ENCODE measurements at regions not wholly inside any gene's neighbourhood (a gene's known extent, or its start where the extent isn't known, plus 50 kb on each side); places are given as distances from the start of the nearest gene placed in this dataset.

- intact Hi-C loops (cut with DNase I), result no loop called here
- no peak for DNase-seq
These were observed 80.2 kb upstream of the SORBS2 start for GRCh38 chr4:185892165-185892564.

GRCh38 chr4:185893500-185893899 lies 81.5 kb upstream of the SORBS2 start:
- no peak for DNase-seq
- intact Hi-C loops (cut with DNase I), result no loop called here

- intact Hi-C loops (cut with DNase I), result no loop called here
- DNase-seq, result no peak
These were observed 82.5 kb upstream of the SORBS2 start for GRCh38 chr4:185894481-185894880.

- intact Hi-C loops (cut with DNase I), result no loop called here
- DNase-seq, result peak in 1 of 10 donors; percentile 78
These were observed 83.4 kb upstream of the SORBS2 start for GRCh38 chr4:185895351-185895750.

GRCh38 chr4:185895866-185896265 lies 83.9 kb upstream of the SORBS2 start:
- no peak for DNase-seq
- intact Hi-C loops (cut with DNase I), result no loop called here

DNA sequence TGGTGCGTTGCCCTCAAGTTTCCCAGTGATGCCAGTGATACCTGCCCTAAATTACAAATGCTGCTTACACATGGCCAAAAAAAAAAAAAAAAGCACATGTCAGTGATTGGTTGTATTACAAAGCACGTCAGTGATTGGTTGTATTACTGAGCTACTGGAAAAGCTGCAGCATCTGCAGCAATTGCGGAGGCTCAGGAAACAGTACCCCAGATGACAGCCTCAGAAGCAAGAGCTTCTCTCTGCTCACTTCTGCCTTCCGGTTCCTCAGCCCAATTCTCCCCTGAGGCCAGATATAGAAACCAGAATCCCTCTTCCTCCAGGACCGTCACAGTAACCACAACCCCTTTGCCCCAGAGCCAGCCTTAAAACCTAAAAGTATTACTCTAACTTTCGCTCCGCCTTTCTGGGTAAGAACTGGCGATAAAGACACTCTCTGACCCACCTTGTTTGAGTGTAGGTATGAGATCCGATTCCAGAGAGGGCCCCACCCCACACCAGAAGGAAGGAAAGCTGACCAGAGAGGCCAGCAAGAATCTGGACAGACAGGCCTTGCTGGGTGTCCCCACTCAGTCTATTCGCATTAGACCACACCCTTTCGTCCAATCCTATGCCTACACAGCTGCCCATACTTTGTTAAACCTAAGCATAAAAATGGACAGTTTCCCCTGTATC lies 85.0 kb upstream of the SORBS2 start:
- DNase-seq, result no peak
- intact Hi-C loops (cut with DNase I), result no loop called here

GRCh38 chr4:185898413-185898812 lies 86.4 kb upstream of the SORBS2 start:
- intact Hi-C loops (cut with DNase I), result no loop called here
- DNase-seq, result no peak

GRCh38 chr4:185899833-185900232 lies 87.8 kb upstream of the SORBS2 start:
- intact Hi-C loops (cut with DNase I), result no loop called here
- no peak for DNase-seq

GRCh38 chr4:185902654-185903053 lies 90.7 kb upstream of the SORBS2 start:
- intact Hi-C loops (cut with DNase I), result no loop called here
- no peak for DNase-seq

DNA sequence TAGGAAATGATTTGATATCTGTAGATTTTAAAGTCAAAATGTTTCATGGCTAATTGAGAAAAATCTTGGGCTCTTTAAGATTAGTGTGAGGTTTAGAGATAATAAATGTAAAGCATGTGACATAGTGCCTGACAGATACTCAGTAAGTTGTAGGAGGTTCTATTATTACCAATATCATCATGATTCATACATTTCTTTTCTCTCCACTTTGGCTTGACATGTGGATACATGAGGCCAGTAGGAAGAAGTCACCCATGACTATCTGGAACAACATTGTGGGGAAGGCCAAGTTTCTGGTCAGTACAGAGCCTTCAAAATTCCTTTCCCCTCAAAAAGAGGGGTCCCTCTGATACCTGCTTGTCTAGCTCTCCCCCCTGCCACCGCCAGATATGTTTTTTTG lies 91.2 kb upstream of the SORBS2 start:
- no peak for DNase-seq
- intact Hi-C loops (cut with DNase I), result no loop called here

- no peak for DNase-seq
- intact Hi-C loops (cut with DNase I), result no loop called here
These were observed 92.4 kb upstream of the SORBS2 start for GRCh38 chr4:185904381-185904780.

GRCh38 chr4:185909972-185910371 lies 98.0 kb upstream of the SORBS2 start:
- intact Hi-C loops (cut with DNase I), result no loop called here
- DNase-seq, result no peak

- no peak for DNase-seq
- intact Hi-C loops (cut with DNase I), result no loop called here
These were observed 99.6 kb upstream of the SORBS2 start for GRCh38 chr4:185911556-185912064.

DNA sequence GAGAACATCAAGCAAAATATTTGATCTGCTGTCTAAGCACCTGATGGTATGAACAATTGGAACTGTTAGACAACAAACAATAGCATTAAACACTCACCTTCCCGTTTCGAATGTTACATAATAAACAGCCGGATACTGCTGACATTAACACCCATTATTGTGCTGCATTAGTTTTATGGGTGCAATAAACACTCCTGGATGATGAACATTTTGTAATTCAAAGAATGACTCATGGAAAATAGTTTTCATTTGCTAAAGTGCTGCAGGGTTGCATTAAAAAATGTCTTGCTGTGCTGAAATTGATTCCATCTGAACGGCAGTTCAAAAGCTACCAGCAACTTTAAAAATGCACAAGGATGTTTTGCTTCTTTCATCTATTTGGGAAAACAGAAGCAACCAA lies 100.8 kb upstream of the SORBS2 start:
- DNase-seq, result no peak
- intact Hi-C loops (cut with DNase I), result no loop called here

DNA sequence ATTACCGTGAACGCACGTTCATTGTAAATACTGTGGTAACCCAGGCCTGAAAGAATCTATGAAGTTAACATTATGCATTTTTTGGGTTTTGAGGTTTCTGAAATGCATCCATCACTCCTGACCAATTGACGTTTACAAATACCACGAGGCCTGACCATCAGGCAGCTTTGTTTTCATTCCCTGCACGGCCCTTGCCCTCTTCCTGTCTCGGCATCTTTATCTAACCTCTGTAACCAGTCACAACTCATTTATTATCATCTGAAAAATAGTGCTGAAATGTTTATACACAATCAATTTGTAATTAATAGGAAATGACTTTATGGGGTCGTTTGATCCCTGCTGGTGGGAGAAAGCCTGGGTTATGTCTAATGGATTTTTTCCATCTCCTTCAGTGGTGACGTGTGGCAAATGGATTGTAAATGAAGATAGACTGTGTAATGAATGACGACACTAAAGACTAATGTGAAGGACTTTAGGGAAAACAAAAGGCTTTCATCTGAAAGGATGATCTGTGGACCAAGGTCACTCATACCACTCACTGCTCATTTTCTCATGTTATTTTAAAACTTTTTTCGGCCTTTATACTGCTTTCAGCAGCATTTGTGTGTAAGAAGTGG lies 102.7 kb upstream of the SORBS2 start:
- DNase-seq, result no peak
- intact Hi-C loops (cut with DNase I), result no loop called here

GRCh38 chr4:185915271-185915670 lies 103.3 kb upstream of the SORBS2 start:
- intact Hi-C loops (cut with DNase I), result no loop called here
- no peak for DNase-seq

DNA sequence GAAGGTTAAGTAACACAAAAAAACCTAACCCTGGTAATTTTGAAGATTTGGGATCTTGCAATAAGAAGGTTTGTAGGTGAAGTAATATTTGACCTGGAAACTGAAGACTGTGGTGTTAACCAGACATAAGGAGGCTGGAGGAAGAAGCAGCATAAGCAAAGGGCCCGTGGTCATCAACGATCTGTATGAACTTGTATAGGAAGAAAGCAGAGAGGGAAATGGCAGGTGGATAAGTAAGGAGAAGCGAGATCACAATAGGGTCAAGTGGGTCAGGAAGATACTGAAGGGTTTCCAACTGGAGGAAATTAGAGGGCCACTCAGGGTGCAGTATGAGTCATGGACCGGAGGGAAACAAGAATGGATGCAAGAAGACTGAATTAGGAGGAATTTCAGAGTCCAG lies 103.8 kb upstream of the SORBS2 start:
- DNase-seq, result no peak
- intact Hi-C loops (cut with DNase I), result no loop called here

DNA sequence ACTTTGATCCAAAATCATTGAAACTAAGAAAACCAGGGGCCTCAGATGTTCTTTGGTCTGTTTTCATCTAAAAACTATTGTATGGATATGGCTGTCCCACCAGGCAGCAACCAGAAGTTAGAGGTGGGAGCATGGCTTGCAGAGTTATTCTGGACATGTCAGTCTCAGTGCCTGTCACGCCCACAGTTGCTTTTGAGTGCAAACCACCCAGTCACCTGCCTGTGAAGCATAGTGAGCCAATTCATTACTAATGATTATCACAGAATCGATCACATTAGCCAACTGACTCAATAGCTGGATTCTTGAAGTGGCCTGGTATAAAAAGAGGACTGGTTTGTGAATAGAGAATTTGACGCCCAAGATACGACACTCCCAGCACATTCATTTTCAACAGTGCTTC lies 104.2 kb upstream of the SORBS2 start:
- no peak for DNase-seq
- intact Hi-C loops (cut with DNase I), result no loop called here

DNA sequence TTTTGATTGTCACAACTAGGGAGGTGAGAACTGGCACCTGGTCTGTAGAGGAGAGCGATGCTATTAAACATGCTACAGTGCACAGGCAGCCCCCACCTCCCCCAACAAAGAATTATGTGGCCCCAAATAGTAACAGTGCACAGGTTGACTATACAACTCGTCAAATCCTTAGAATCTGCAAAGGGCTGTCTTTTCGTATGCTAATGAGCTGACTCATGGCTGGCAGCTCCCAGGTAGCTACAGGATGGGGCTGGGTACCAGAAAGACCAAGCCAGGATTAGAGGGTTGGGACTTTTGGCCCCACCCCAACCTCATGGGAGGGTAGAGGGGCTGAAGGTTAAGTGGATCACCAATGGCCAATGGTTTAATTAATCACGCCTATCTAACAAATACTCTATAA lies 104.7 kb upstream of the SORBS2 start:
- intact Hi-C loops (cut with DNase I), result no loop called here
- no peak for DNase-seq

- intact Hi-C loops (cut with DNase I), result no loop called here
- DNase-seq, result peak in 3 of 10 donors; percentile 28 to 85 (median 77)
These were observed 107.1 kb upstream of the SORBS2 start for GRCh38 chr4:185919107-185919506.

DNA sequence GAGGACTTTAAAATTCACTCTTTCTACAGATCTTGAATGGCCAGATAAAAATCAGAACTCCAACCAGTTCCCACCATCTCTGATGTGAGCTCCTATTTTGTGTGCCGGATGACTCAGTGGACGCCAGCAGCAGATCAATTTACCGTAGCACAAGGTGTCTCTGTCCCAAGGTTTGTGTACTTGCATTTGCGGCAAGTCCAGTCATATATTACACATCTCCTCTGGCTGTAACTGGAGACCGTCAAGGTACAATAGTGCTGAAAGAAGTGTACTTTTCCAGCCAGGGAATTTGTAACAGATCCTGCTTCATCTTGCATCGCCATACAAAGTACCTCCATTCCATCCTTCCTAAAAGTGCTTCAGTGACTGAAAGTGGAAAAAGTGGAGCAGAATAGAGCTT lies 108.2 kb upstream of the SORBS2 start:
- no peak for DNase-seq
- intact Hi-C loops (cut with DNase I), result no loop called here

DNA sequence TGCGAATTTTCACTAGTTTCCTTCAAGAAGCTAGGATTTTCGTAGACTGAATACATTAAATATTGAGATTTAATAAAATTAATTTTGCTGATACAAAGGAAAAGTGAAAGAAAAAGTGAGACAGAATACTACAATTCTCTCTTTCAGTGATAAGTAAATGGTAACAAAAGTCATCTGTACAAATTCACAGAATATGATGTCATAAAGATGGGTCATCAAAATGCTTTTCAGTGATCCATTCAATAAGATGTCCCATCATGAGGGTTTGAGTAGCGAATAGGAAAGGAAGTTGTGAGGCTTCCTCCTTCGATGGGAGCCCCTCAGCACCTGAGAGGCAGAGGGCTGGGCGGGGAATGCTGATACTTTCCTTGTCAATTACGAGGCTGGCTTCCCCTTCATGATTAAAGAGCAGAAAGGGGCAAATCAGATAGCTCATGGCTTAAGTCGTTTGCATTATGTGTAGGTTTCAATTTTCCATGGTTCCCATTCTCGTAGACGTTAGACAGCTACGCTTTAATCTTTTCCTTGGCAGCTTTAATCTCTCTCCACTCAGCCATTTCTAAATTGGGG lies 108.8 kb upstream of the SORBS2 start:
- intact Hi-C loops (cut with DNase I), result no loop called here
- no peak for DNase-seq
